ENCODE measurements at regions not wholly inside any gene's neighbourhood (a gene's known extent, or its start where the extent isn't known, plus 50 kb on each side); places are given as distances from the start of the nearest gene placed in this dataset.

DNA sequence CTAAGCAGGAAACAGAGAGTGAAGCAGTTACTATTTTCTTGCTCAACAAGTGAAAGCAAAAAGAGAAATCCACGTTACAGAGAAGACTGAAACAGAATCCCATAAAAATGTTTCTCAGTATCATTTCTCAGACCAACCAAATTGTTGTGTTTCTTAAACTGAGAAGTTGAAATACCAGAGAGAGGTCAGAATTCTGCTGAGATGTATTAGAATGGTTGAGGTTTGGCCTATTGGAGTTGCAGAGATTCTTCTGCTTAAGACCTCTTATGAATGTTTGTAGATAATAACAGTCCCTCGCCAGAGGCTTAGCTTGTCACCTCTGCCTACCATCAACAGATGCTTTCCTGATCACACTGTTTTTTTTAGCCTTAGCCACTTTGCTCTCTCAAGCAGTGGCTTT lies 481.4 kb downstream of the TRIML1 start:
- no peak for DNase-seq (ENCODE audit: low read depth, low spot score)
- Histone ChIP-seq H3K9me2 (ENCODE audit: insufficient read depth) (0 out of 2 replicates have a peak, but pooled peaks cover 4% of the 10 kb centered on the region), H2AFZ (ENCODE audit: low read depth, low read length, poor library complexity, severe bottlenecking) (no peak overlapping the region), H3K4me3 (replicated peaks in 1 of 2; ENCODE audit: low read depth in 1 of 2, low read length in 2 of 2) (no peak overlapping the region), H3K79me2 (ENCODE audit: insufficient read depth, low read length) (no peaks in the 10 kb centered on the region), H3K27me3 (ENCODE audit: insufficient read depth, low read length) (no peaks in the 10 kb centered on the region), H4K20me1 (ENCODE audit: insufficient read depth) (no peaks in the 10 kb centered on the region), H3K9ac (ENCODE audit: low read length) (no peak overlapping the region), H3K27ac (ENCODE audit: low read depth, low read length) (no peak overlapping the region), H3K4me1 (ENCODE audit: control insufficient read depth in 1 of 2, insufficient read depth in 2 of 2, low read length in 2 of 2) (no peaks in the 10 kb centered on the region), H3K9me3 (ENCODE audit: control insufficient read depth in 1 of 2, insufficient read depth in 1 of 2, low read depth in 1 of 2, low read length in 2 of 2) (no peaks in the 10 kb centered on the region), H3K4me2 (ENCODE audit: low read length) (no peak overlapping the region), H3K36me3 (ENCODE audit: control insufficient read depth in 1 of 2, insufficient read depth in 2 of 2, low read length in 2 of 2) (no peaks in the 10 kb centered on the region)
- BruUV-seq (replicated peaks): no TSS peak
- intact Hi-C loops (cut with micrococcal nuclease): no loop called here
- ChIA-PET RAD21 (ENCODE audit: low non-redundant PET in 1 of 2, low total read pairs in 2 of 2, uncharacterized antibody in 2 of 2, unreplicated experiment in 2 of 2) (no interaction called here), CTCF (no interaction called here), POLR2A (no interaction called here)
- TF ChIP-seq CBX3 (IDR thresholded peaks at IDR 0.05; ENCODE audit: low read depth): no peak
- TF ChIP-seq CTCF (IDR thresholded peaks at IDR 0.05 in 2 of 3, conservative IDR thresholded peaks at IDR 0.05 in 1 of 3; ENCODE audit: borderline replicate concordance in 1 of 3, insufficient read depth in 1 of 3, low read depth in 2 of 3, low read length in 2 of 3): no peak
- TF ChIP-seq JUND (IDR thresholded peaks at IDR 0.05): no peak
- no peak for TF ChIP-seq SP1 (IDR thresholded peaks at IDR 0.05; ENCODE audit: low read depth)
- no peak for TF ChIP-seq EGR1 (IDR thresholded peaks at IDR 0.05; ENCODE audit: low read depth)
- TF ChIP-seq, protein P1, sequence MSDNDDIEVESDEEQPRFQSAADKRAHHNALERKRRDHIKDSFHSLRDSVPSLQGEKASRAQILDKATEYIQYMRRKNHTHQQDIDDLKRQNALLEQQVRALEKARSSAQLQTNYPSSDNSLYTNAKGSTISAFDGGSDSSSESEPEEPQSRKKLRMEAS (IDR thresholded peaks at IDR 0.05): no peak
- no peak for TF ChIP-seq RAD21 (IDR thresholded peaks at IDR 0.05; ENCODE audit: low read depth)
- TF ChIP-seq ELF1 (IDR thresholded peaks at IDR 0.05; ENCODE audit: borderline replicate concordance, low read depth): no peak
- no peak for TF ChIP-seq CEBPB (IDR thresholded peaks at IDR 0.05; ENCODE audit: low read depth)
- TF ChIP-seq ZNF274 (IDR thresholded peaks at IDR 0.05; ENCODE audit: low read depth, low read length): no peak
- ATAC-seq: no peak
